ENCODE measurements at regions not wholly inside any gene's neighbourhood (a gene's known extent, or its start where the extent isn't known, plus 50 kb on each side); places are given as distances from the start of the nearest gene placed in this dataset.

DNA sequence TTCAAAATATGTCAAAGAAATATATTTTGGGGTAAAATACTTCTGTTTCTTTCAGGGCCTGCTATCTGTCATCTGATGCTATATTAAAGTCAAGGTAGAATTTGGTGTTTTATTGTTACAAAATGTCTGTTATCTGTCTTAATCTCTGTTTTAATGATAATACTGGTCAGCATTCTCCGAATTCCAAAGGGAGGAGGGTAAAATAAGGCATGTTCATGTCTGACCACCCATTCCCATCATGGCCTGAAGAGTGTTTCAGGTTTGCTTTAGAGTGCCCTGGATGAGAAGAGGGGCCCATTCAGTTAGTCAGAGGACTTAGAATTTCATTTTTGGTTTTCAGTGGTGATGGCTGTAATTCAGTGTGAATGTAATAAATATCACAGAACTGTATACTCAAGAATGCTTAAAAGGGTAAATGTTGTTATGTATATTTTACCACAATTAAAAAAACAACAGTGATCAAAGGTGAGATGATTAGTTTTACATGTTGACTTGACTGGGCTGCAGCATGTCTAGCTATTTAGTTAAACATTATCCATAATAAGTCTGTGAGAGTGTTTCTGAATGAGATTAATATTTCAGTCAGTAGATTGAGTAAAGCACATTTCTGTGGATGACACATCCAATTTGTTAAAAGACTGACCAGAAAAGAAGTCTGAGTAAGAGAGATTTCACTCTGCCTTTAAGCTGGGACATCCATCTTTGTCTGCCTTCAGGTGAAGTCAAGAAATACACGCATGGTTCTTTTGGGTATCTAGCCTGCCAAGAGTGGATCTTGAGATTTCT lies 467.9 kb upstream of the SYT4 start:
- TF ChIP-seq, protein P1, sequence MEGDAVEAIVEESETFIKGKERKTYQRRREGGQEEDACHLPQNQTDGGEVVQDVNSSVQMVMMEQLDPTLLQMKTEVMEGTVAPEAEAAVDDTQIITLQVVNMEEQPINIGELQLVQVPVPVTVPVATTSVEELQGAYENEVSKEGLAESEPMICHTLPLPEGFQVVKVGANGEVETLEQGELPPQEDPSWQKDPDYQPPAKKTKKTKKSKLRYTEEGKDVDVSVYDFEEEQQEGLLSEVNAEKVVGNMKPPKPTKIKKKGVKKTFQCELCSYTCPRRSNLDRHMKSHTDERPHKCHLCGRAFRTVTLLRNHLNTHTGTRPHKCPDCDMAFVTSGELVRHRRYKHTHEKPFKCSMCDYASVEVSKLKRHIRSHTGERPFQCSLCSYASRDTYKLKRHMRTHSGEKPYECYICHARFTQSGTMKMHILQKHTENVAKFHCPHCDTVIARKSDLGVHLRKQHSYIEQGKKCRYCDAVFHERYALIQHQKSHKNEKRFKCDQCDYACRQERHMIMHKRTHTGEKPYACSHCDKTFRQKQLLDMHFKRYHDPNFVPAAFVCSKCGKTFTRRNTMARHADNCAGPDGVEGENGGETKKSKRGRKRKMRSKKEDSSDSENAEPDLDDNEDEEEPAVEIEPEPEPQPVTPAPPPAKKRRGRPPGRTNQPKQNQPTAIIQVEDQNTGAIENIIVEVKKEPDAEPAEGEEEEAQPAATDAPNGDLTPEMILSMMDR (IDR thresholded peaks at IDR 0.05), result no peak
- TF ChIP-seq POLR2A (IDR thresholded peaks at IDR 0.05), result no peak

All from Peyer's patch (tissue), 4 donors.